ENCODE measurements at regions not wholly inside any gene's neighbourhood (a gene's known extent, or its start where the extent isn't known, plus 50 kb on each side); places are given as distances from the start of the nearest gene placed in this dataset.

GRCh38 chr15:70535071-70535954 lies 228.0 kb downstream of the UACA start:
- TF ChIP-seq GATA3 (IDR thresholded peaks at IDR 0.05; ENCODE audit: low read depth, low read length) (no peak), GATA2 (IDR thresholded peaks at IDR 0.05; ENCODE audit: low read depth, low read length) (no peak)
